Lower leg skin (tissue), 4 donors: ENCODE measurements at regions not wholly inside any gene's neighbourhood (a gene's known extent, or its start where the extent isn't known, plus 50 kb on each side); places are given as distances from the start of the nearest gene placed in this dataset.
"Not testable (repeated sequence)": the region's sequence is repeated elsewhere in the genome, so short reads cannot be mapped to it uniquely, and the experiment has no call there.

Experiments
- DNase-seq, 2 donors: peaks; one replicate each; pipeline ENCODE4 v3.0.0-alpha.2; 2019; ENCODE audit warnings: low spot score in 2 of 2
- H3K4me3 ChIP-seq: fragments of 200-600 bp; sonication (generic); 2 replicates; pipeline ENCODE4 v1.5.1; 2017; ENCODE audit warnings: mild to moderate bottlenecking, low read depth; ENCODE audit not compliant: poor library complexity, severe bottlenecking
- POLR2A ChIP-seq, 2 donors: fragments of 450-650 bp; IDR thresholded peaks; one replicate each; pipeline ENCODE4 v1.6.1; 2016 to 2017; ENCODE audit warnings: antibody characterized with exemption in 2 of 2, mild to moderate bottlenecking in 1 of 2, moderate library complexity in 1 of 2
- WGBS, 2 donors: methylation state at CpG; one replicate each; pipeline ENCODE4 v1.1.5; 2018; 5-methylcytosine and 5-hydroxymethylcytosine counted together
- intact Hi-C: fragments of 100-400 bp; cut with DNase I; formaldehyde crosslinking; loops from one replicate; pipeline ENCODE4 v1.15.0; 2023; ENCODE audit warnings: low total_unique reads
- TF ChIP-seq, protein P1 (sequence below), 3 donors: fragments of 450-650 bp; IDR thresholded peaks; one replicate each; pipeline ENCODE4 v1.5.1; 2016; ENCODE audit warnings: antibody characterized with exemption in 3 of 3, mild to moderate bottlenecking in 3 of 3, moderate library complexity in 2 of 3

DNA sequence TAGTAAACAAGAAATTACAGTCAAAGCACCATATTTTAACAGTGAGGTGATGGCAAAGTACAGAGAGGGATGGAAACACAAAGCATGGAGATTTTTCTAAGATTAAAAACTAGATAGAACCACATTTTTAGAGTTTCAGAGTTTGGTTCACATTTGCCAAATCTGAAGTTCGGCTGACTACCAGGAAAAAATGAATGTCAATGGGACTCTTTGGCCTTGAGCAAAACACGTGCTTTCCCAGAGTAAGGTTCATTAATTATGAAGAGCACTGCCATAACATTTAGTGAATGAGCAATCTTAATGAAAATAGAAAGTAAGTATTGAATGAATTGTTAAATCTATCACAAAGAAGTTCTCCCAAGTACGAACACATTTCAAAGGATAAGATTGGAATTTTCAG is 571.2 kb upstream of the VRK2 start:
- no peak for TF ChIP-seq POLR2A (IDR thresholded peaks at IDR 0.05)
- TF ChIP-seq, protein P1, sequence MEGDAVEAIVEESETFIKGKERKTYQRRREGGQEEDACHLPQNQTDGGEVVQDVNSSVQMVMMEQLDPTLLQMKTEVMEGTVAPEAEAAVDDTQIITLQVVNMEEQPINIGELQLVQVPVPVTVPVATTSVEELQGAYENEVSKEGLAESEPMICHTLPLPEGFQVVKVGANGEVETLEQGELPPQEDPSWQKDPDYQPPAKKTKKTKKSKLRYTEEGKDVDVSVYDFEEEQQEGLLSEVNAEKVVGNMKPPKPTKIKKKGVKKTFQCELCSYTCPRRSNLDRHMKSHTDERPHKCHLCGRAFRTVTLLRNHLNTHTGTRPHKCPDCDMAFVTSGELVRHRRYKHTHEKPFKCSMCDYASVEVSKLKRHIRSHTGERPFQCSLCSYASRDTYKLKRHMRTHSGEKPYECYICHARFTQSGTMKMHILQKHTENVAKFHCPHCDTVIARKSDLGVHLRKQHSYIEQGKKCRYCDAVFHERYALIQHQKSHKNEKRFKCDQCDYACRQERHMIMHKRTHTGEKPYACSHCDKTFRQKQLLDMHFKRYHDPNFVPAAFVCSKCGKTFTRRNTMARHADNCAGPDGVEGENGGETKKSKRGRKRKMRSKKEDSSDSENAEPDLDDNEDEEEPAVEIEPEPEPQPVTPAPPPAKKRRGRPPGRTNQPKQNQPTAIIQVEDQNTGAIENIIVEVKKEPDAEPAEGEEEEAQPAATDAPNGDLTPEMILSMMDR (IDR thresholded peaks at IDR 0.05) = no peak
- no peak overlapping the region for H3K4me3 ChIP-seq
- WGBS, 2 donors = 61 to 67% methylated on average over 3 of the region's 3 CpGs
- no peak for DNase-seq
- intact Hi-C loops = no loop called here

- no peak overlapping the region for H3K4me3 ChIP-seq
- DNase-seq = no peak
- intact Hi-C loops = no loop called here
- WGBS, 2 donors = 71 to 83% methylated on average over 1 of the region's 1 CpG
- TF ChIP-seq, protein P1 (IDR thresholded peaks at IDR 0.05) = no peak
- TF ChIP-seq POLR2A (IDR thresholded peaks at IDR 0.05) = no peak
Measured at GRCh38 chr2:57479981-57480380, 566.6 kb upstream of the VRK2 start.

GRCh38 chr2:57488061-57488460 is 558.5 kb upstream of the VRK2 start:
- no peak for TF ChIP-seq POLR2A (IDR thresholded peaks at IDR 0.05)
- TF ChIP-seq, protein P1 (IDR thresholded peaks at IDR 0.05) = no peak
- no peak overlapping the region for H3K4me3 ChIP-seq
- DNase-seq = no peak
- intact Hi-C loops = no loop called here

- intact Hi-C loops = no loop called here
Measured at GRCh38 chr2:57490741-57491140, 555.9 kb upstream of the VRK2 start.

DNA sequence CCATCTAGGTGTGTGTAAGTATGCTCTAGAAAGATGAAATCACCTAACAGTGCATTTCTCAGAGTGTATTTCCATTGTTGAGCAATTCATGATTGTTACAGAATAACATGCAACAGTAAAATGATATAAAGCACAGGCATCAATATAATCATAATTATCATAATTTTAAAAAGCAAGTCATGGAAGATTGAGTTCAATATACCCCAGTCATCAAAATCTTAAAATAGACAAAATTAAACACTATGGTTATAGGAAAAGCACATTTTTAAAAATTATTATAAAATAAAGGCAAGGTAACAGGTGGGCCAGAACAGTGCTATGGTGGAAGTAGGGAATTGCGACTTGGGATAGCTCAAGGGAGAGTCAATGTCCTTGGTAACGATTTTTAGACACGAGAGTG is 555.4 kb upstream of the VRK2 start:
- intact Hi-C loops = no loop called here
- no peak for DNase-seq
- 94 to 100% methylated on average over 3 of the region's 3 CpGs for WGBS, 2 donors
- TF ChIP-seq, protein P1 (IDR thresholded peaks at IDR 0.05) = no peak
- no peak for TF ChIP-seq POLR2A (IDR thresholded peaks at IDR 0.05)
- no peak overlapping the region for H3K4me3 ChIP-seq

More at GRCh38 chr2:57490741-57491140, 555.9 kb upstream of the VRK2 start:
- WGBS, 2 donors = 75 to 88% methylated on average over 1 of the region's 1 CpG
- H3K4me3 ChIP-seq = no peak overlapping the region
- TF ChIP-seq, protein P1 (IDR thresholded peaks at IDR 0.05) = no peak
- no peak for TF ChIP-seq POLR2A (IDR thresholded peaks at IDR 0.05)
- no peak for DNase-seq

- H3K4me3 ChIP-seq, intact Hi-C loops, DNase-seq: not testable (repeated sequence)
- WGBS, 2 donors = 83 to 86% methylated on average over 4 of the region's 4 CpGs
Measured at GRCh38 chr2:57493966-57494365, 552.6 kb upstream of the VRK2 start.
